Amygdala (tissue), 56 donors: ENCODE measurements at regions not wholly inside any gene's neighbourhood (a gene's known extent, or its start where the extent isn't known, plus 50 kb on each side); places are given as distances from the start of the nearest gene placed in this dataset.
"Not testable (repeated sequence)": the region's sequence is repeated elsewhere in the genome, so short reads cannot be mapped to it uniquely, and the experiment has no call there.

Experiments
- DNase-seq, 56 donors: peaks; one replicate each; lab custom pipeline; 2025; lab: John Stamatoyannopoulos, UW

- DNase-seq, result not testable (repeated sequence)
Observed at GRCh38 chr1:218015106-218015505, 270.0 kb upstream of the RRP15 start.

- DNase-seq, result no peak
Observed at GRCh38 chr1:218024211-218024720, 260.8 kb upstream of the RRP15 start.

GRCh38 chr1:218025454-218025853 is 259.6 kb upstream of the RRP15 start:
- DNase-seq, result no peak

GRCh38 chr1:218027152-218027551 is 257.9 kb upstream of the RRP15 start:
- no peak for DNase-seq

GRCh38 chr1:218030846-218031245 is 254.2 kb upstream of the RRP15 start:
- no peak for DNase-seq

GRCh38 chr1:218031901-218032300 is 253.2 kb upstream of the RRP15 start:
- DNase-seq, result no peak

- DNase-seq, result no peak
Observed at GRCh38 chr1:218034468-218034867, 250.6 kb upstream of the RRP15 start.

- DNase-seq, result no peak
Observed at GRCh38 chr1:218048828-218049420, 236.2 kb upstream of the RRP15 start.

- no peak for DNase-seq
Observed at GRCh38 chr1:218049641-218050040, 235.5 kb upstream of the RRP15 start.

GRCh38 chr1:218058730-218059129 is 226.4 kb upstream of the RRP15 start:
- no peak for DNase-seq

GRCh38 chr1:218064426-218064825 is 220.7 kb upstream of the RRP15 start:
- no peak for DNase-seq

- no peak for DNase-seq
Observed at GRCh38 chr1:218066332-218066731, 218.8 kb upstream of the RRP15 start.

GRCh38 chr1:218068241-218068640 is 216.9 kb upstream of the RRP15 start:
- no peak for DNase-seq

- no peak for DNase-seq
Observed at GRCh38 chr1:218069180-218069579, 215.9 kb upstream of the RRP15 start.

- no peak for DNase-seq
Observed at GRCh38 chr1:218073062-218073461, 212.0 kb upstream of the RRP15 start.

- DNase-seq, result no peak
Observed at GRCh38 chr1:218078916-218079315, 206.2 kb upstream of the RRP15 start.

GRCh38 chr1:218079347-218079746 is 205.7 kb upstream of the RRP15 start:
- DNase-seq, result no peak

GRCh38 chr1:218079820-218080219 is 205.3 kb upstream of the RRP15 start:
- no peak for DNase-seq

GRCh38 chr1:218080863-218081262 is 204.2 kb upstream of the RRP15 start:
- no peak for DNase-seq

GRCh38 chr1:218081358-218081757 is 203.7 kb upstream of the RRP15 start:
- no peak for DNase-seq

GRCh38 chr1:218090459-218090858 is 194.6 kb upstream of the RRP15 start:
- DNase-seq, result no peak

- no peak for DNase-seq
Observed at GRCh38 chr1:218101409-218101808, 183.7 kb upstream of the RRP15 start.

- no peak for DNase-seq
Observed at GRCh38 chr1:218108034-218108433, 177.1 kb upstream of the RRP15 start.
